GM12873 (cell line): ENCODE measurements at regions not wholly inside any gene's neighbourhood (a gene's known extent, or its start where the extent isn't known, plus 50 kb on each side); places are given as distances from the start of the nearest gene placed in this dataset.

Experiments
- TF ChIP-seq, protein P1 (sequence below): IDR thresholded peaks from 2 replicates; pipeline ENCODE4 v1.5.1; 2012; ENCODE audit warnings: low read depth, mild to moderate bottlenecking, moderate library complexity, low read length, control low read depth; ENCODE audit not compliant: insufficient read depth; ENCODE audit errors: missing control alignments

- TF ChIP-seq, protein P1, sequence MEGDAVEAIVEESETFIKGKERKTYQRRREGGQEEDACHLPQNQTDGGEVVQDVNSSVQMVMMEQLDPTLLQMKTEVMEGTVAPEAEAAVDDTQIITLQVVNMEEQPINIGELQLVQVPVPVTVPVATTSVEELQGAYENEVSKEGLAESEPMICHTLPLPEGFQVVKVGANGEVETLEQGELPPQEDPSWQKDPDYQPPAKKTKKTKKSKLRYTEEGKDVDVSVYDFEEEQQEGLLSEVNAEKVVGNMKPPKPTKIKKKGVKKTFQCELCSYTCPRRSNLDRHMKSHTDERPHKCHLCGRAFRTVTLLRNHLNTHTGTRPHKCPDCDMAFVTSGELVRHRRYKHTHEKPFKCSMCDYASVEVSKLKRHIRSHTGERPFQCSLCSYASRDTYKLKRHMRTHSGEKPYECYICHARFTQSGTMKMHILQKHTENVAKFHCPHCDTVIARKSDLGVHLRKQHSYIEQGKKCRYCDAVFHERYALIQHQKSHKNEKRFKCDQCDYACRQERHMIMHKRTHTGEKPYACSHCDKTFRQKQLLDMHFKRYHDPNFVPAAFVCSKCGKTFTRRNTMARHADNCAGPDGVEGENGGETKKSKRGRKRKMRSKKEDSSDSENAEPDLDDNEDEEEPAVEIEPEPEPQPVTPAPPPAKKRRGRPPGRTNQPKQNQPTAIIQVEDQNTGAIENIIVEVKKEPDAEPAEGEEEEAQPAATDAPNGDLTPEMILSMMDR = no peak
Observed at GRCh38 chr4:72899214-72899613, 170.3 kb downstream of the COX18 start.

DNA sequence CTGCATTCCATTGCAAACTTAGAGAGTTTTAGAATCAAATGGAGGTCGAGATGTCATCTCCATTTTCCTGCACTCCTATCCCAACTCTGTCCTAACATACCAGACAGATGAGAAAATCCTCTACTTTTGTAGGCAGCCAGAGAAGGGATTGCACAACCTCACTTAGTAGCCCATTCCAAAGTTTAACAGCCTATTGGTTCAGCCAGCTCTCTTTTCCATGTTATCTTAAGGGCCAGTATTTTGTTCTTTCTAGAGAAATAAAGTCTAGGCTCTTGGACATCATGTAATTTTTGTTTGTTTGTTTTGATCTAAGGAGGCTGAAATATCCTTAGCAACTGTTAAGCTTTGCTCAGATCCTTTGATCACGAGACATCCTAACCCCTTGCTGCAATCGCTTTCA is 173.0 kb downstream of the COX18 start:
- TF ChIP-seq, protein P1 = no peak

GRCh38 chr4:72895408-72895807 is 174.1 kb downstream of the COX18 start:
- TF ChIP-seq, protein P1 = no peak

- TF ChIP-seq, protein P1 = no peak
Observed at GRCh38 chr4:72893354-72894066, 176.0 kb downstream of the COX18 start.

GRCh38 chr4:72888331-72888730 is 181.2 kb downstream of the COX18 start:
- TF ChIP-seq, protein P1 = no peak

DNA sequence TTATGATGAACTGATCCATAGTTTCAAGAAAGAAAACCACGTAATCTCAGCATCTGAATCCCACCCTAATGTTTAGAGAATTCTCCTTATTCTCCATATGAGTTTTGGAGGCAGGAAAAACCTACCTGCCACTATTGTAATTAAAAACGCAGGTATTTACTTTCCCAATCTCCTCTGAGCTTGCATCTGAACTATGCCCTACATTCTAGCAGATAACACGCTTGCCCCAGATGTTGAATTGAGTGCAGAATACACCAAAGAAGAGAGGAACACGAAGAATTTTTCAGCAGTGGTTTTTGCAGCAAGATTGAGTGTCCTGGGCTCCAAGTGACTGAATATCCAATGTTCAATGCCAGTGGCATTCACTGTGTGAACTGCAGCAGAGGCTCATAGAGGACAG is 182.4 kb downstream of the COX18 start:
- TF ChIP-seq, protein P1 = no peak

- TF ChIP-seq, protein P1 = no peak
Observed at GRCh38 chr4:72886602-72887001, 182.9 kb downstream of the COX18 start.
